ENCODE measurements at regions not wholly inside any gene's neighbourhood (a gene's known extent, or its start where the extent isn't known, plus 50 kb on each side); places are given as distances from the start of the nearest gene placed in this dataset.

DNA sequence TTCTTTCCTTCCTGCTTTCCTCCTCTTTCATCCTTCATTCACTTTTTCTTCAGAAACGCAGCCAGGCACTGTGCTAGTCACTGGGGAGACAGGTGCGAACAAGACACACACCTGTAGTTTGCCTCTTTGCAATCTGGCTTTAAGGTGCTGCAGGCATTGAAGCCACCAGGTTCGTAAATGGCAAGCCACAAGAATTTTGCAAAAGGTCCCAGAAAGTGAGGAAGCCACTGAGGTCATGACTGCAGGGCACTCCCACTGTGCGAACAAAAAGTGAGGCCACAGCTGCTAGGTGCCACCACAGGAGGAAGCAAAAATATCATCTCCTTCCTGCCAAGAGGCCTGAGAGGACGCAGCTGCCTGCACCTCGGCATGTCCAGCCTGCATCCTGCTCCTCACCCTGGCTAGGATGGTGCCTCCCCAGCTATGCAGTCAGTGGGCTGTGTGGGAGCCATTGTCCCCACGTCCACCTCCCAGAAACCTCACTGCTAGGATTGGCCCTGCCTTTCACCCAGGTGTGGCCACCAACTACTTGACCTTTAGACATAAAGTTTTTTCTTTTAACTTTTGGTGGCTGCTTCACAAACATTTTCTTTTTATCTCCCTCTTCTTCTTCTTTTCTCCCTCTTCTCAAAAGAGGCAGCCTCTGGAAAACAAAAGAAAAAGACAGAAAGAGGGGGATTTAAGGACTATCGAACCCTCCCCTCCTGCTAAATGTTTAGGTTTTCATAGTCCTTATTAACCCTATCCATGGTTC is 230.8 kb downstream of the BCAS1 start:
- Histone ChIP-seq H3K9me3 (no peaks in the 10 kb centered on the region), H3K27ac (no peak overlapping the region), H3K4me1 (ENCODE audit: insufficient read depth) (no peaks in the 10 kb centered on the region), H3K36me3 (no peaks in the 10 kb centered on the region), H3K4me3 (no peak overlapping the region), H3K27me3 (no peaks in the 10 kb centered on the region)
- 64 to 70% (median 65%) methylated on average over 8 of the region's 8 CpGs for WGBS, 3 donors
- intact Hi-C loops (cut with DNase I) = no loop called here
- no peak for DNase-seq
- TF ChIP-seq EP300 (IDR thresholded peaks at IDR 0.05) (no peak), CTCF (IDR thresholded peaks at IDR 0.05) (no peak), POLR2A (IDR thresholded peaks at IDR 0.05) (no peak)

GRCh38 chr20:53838311-53838868 is 232.0 kb downstream of the BCAS1 start:
- no peak overlapping the region for H3K27ac ChIP-seq
- whole genome bisulfite sequencing, 3 donors = 78 to 95% (median 93%) methylated on average over 14 of the region's 14 CpGs

GRCh38 chr20:53837126-53837826 is 233.1 kb downstream of the BCAS1 start:
- DNase-seq = no peak
- no peak for TF ChIP-seq EP300 (IDR thresholded peaks at IDR 0.05)
- TF ChIP-seq CTCF (IDR thresholded peaks at IDR 0.05) = no peak
- no peak for TF ChIP-seq POLR2A (IDR thresholded peaks at IDR 0.05)
- no peaks in the 10 kb centered on the region for H3K4me1 ChIP-seq (ENCODE audit: insufficient read depth)
- no peak overlapping the region for H3K27ac ChIP-seq
- intact Hi-C loops (cut with DNase I) = no loop called here
- H3K4me3 ChIP-seq = no peak overlapping the region
- no peaks in the 10 kb centered on the region for H3K27me3 ChIP-seq
- H3K36me3 ChIP-seq = no peaks in the 10 kb centered on the region
- WGBS, 3 donors = 94 to 96% (median 95%) methylated on average over 5 of the region's 5 CpGs
- H3K9me3 ChIP-seq = no peaks in the 10 kb centered on the region

More at GRCh38 chr20:53838311-53838868, 232.0 kb downstream of the BCAS1 start:
- intact Hi-C loops (cut with DNase I) = no loop called here
- Histone ChIP-seq H3K4me3 (no peak overlapping the region), H3K9me3 (no peaks in the 10 kb centered on the region), H3K27me3 (no peaks in the 10 kb centered on the region), H3K36me3 (no peaks in the 10 kb centered on the region), H3K4me1 (ENCODE audit: insufficient read depth) (no peaks in the 10 kb centered on the region)
- TF ChIP-seq CTCF (IDR thresholded peaks at IDR 0.05) = no peak
- no peak for TF ChIP-seq EP300 (IDR thresholded peaks at IDR 0.05)
- no peak for TF ChIP-seq POLR2A (IDR thresholded peaks at IDR 0.05)
- DNase-seq = no peak

GRCh38 chr20:53834749-53835148 is 235.6 kb downstream of the BCAS1 start:
- TF ChIP-seq POLR2A (IDR thresholded peaks at IDR 0.05) = no peak
- TF ChIP-seq CTCF (IDR thresholded peaks at IDR 0.05) = no peak
- TF ChIP-seq EP300 (IDR thresholded peaks at IDR 0.05) = no peak
- H3K27me3 ChIP-seq = no peaks in the 10 kb centered on the region
- intact Hi-C loops (cut with DNase I) = no loop called here
- no peak for DNase-seq
- H3K4me3 ChIP-seq = no peak overlapping the region
- peaks cover 2% of the 10 kb centered on the region for H3K4me1 ChIP-seq (ENCODE audit: insufficient read depth)
- no peaks in the 10 kb centered on the region for H3K36me3 ChIP-seq
- H3K27ac ChIP-seq = no peak overlapping the region
- H3K9me3 ChIP-seq = no peaks in the 10 kb centered on the region
- WGBS, 3 donors = 92 to 95% (median 92%) methylated on average over 8 of the region's 8 CpGs
